ENCODE measurements at regions not wholly inside any gene's neighbourhood (a gene's known extent, or its start where the extent isn't known, plus 50 kb on each side); places are given as distances from the start of the nearest gene placed in this dataset.

GRCh38 chr3:195634426-195635261 lies 50.9 kb upstream of the APOD start:
- peak; percentile 61 for DNase-seq

Data from activated naive CD4-positive, alpha-beta T cell treated with anti-CD3 and anti-CD28 coated beads, Interleukin-2, amount 50 U/mL, for 16 hours (primary cell).